GM23248 (cell line): ENCODE measurements at regions not wholly inside any gene's neighbourhood (a gene's known extent, or its start where the extent isn't known, plus 50 kb on each side); places are given as distances from the start of the nearest gene placed in this dataset.

Experiments used
- EZH2 ChIP-seq: fragments of 200-600 bp; sonication (generic); IDR thresholded peaks from 2 replicates; pipeline ENCODE4 v1.6.1; 2018; ENCODE audit warnings: antibody characterized with exemption, mild to moderate bottlenecking; ENCODE audit not compliant: insufficient read depth, poor library complexity, severe bottlenecking
- EZH2phosphoT487 ChIP-seq: fragments of 200-600 bp; sonication (generic); IDR thresholded peaks from 2 replicates; pipeline ENCODE4 v1.6.1; 2018; ENCODE audit warnings: antibody characterized with exemption, moderate library complexity, mild to moderate bottlenecking, low read depth; ENCODE audit not compliant: insufficient read depth

GRCh38 chr10:90112681-90113080, 411.3 kb downstream of the KIF20B start:
- TF ChIP-seq EZH2 (no peak), EZH2phosphoT487 (no peak)
